ENCODE measurements at regions not wholly inside any gene's neighbourhood (a gene's known extent, or its start where the extent isn't known, plus 50 kb on each side); places are given as distances from the start of the nearest gene placed in this dataset.

DNA sequence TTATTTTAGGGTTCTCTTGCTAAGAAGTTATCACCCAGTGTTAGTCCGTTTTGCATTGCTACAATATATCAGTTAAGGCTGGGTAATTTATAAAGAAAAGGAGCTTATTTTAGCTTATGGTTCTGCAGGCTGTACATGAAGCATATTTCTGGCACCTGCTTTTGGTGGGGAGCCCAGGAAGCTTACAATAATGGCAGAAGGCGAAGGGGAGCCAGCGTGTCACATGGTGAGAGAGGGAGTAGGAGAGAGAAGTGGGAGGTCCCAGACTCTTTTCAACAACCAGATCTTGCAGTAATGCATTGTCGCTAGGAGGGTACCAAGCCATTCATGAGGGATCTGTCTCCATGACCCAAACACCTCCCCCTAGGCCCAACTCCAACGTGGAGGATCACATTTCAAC is 688.8 kb upstream of the PIK3C3 start:
- TF ChIP-seq, protein P1, sequence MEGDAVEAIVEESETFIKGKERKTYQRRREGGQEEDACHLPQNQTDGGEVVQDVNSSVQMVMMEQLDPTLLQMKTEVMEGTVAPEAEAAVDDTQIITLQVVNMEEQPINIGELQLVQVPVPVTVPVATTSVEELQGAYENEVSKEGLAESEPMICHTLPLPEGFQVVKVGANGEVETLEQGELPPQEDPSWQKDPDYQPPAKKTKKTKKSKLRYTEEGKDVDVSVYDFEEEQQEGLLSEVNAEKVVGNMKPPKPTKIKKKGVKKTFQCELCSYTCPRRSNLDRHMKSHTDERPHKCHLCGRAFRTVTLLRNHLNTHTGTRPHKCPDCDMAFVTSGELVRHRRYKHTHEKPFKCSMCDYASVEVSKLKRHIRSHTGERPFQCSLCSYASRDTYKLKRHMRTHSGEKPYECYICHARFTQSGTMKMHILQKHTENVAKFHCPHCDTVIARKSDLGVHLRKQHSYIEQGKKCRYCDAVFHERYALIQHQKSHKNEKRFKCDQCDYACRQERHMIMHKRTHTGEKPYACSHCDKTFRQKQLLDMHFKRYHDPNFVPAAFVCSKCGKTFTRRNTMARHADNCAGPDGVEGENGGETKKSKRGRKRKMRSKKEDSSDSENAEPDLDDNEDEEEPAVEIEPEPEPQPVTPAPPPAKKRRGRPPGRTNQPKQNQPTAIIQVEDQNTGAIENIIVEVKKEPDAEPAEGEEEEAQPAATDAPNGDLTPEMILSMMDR (IDR thresholded peaks at IDR 0.05): no peak
- no peak for TF ChIP-seq POLR2AphosphoS5 (IDR thresholded peaks at IDR 0.05)
- no peak for TF ChIP-seq POLR2A (IDR thresholded peaks at IDR 0.05)
